ENCODE measurements at regions not wholly inside any gene's neighbourhood (a gene's known extent, or its start where the extent isn't known, plus 50 kb on each side); places are given as distances from the start of the nearest gene placed in this dataset.

GRCh38 chr3:99529265-99529664 lies 109.1 kb upstream of the COL8A1 start:
- Histone ChIP-seq H3K4me3 (no peak overlapping the region), H2AFZ (replicated peaks) (no peak overlapping the region), H3K9ac (no peak overlapping the region), H3K27me3 (no peaks in the 10 kb centered on the region), H4K20me1 (ENCODE audit: low read depth) (no peaks in the 10 kb centered on the region), H3K27ac (no peak overlapping the region), H3K36me3 (no peaks in the 10 kb centered on the region), H3F3A (ENCODE audit: low read depth) (no peaks in the 10 kb centered on the region), H3K4me1 (peaks cover 7% of the 10 kb centered on the region), H3K4me2 (no peak overlapping the region), H3K9me3 (ENCODE audit: low read depth) (no peaks in the 10 kb centered on the region), H3K79me2 (ENCODE audit: low read depth) (no peaks in the 10 kb centered on the region)
- Mint-ChIP-seq H3K4me3 (no peak overlapping the region), H3K9me3 (no peaks in the 10 kb centered on the region), H3K36me3 (no peaks in the 10 kb centered on the region), H3K4me1 (peaks cover 2% of the 10 kb centered on the region), H3K27me3 (ENCODE audit: insufficient read depth, low read depth) (no peaks in the 10 kb centered on the region), H3K27ac (no peak overlapping the region)
- no peak for TF ChIP-seq CTCF (IDR thresholded peaks at IDR 0.05)
- TF ChIP-seq EZH2phosphoT487 (IDR thresholded peaks at IDR 0.05), result no peak
- TF ChIP-seq EZH2 (IDR thresholded peaks at IDR 0.05), result no peak
- no peak for DNase-seq (ENCODE audit: low spot score)

GRCh38 chr3:99526921-99527320 lies 111.5 kb upstream of the COL8A1 start:
- no peak overlapping the region for H3K27ac Mint-ChIP-seq
- H3K9me3 ChIP-seq (ENCODE audit: low read depth), result no peaks in the 10 kb centered on the region
- no peaks in the 10 kb centered on the region for H3K9me3 Mint-ChIP-seq
- peak; percentile 11 for DNase-seq (ENCODE audit: low spot score)
- no peak for TF ChIP-seq EZH2 (IDR thresholded peaks at IDR 0.05)
- no peak for TF ChIP-seq CTCF (IDR thresholded peaks at IDR 0.05)
- TF ChIP-seq EZH2phosphoT487 (IDR thresholded peaks at IDR 0.05), result no peak
- no peaks in the 10 kb centered on the region for H3K36me3 Mint-ChIP-seq
- no peak overlapping the region for H3K9ac ChIP-seq
- H3K27ac ChIP-seq, result no peak overlapping the region
- H3F3A ChIP-seq (ENCODE audit: low read depth), result no peaks in the 10 kb centered on the region
- H3K4me1 ChIP-seq, result peaks cover 7% of the 10 kb centered on the region
- no peak overlapping the region for H3K4me2 ChIP-seq
- no peak overlapping the region for H3K4me3 ChIP-seq
- no peaks in the 10 kb centered on the region for H3K27me3 ChIP-seq
- no peaks in the 10 kb centered on the region for H3K36me3 ChIP-seq
- peak overlapping the region; percentile 11 for H2AFZ ChIP-seq (replicated peaks)
- H3K27me3 Mint-ChIP-seq (ENCODE audit: insufficient read depth, low read depth), result no peaks in the 10 kb centered on the region
- H3K4me3 Mint-ChIP-seq, result no peak overlapping the region
- peaks cover 2% of the 10 kb centered on the region for H3K4me1 Mint-ChIP-seq
- no peaks in the 10 kb centered on the region for H4K20me1 ChIP-seq (ENCODE audit: low read depth)
- H3K79me2 ChIP-seq (ENCODE audit: low read depth), result no peaks in the 10 kb centered on the region

GRCh38 chr3:99524559-99524958 lies 113.8 kb upstream of the COL8A1 start:
- Histone ChIP-seq H3K27me3 (no peaks in the 10 kb centered on the region), H4K20me1 (ENCODE audit: low read depth) (no peaks in the 10 kb centered on the region), H3K79me2 (ENCODE audit: low read depth) (no peaks in the 10 kb centered on the region), H3K9me3 (ENCODE audit: low read depth) (no peaks in the 10 kb centered on the region), H3K4me1 (peaks cover 13% of the 10 kb centered on the region), H3K4me3 (no peak overlapping the region), H3K27ac (no peak overlapping the region), H3K4me2 (no peak overlapping the region), H2AFZ (replicated peaks) (peak overlapping the region; percentile 30), H3K36me3 (no peaks in the 10 kb centered on the region), H3K9ac (no peak overlapping the region), H3F3A (ENCODE audit: low read depth) (no peaks in the 10 kb centered on the region)
- no peaks in the 10 kb centered on the region for H3K9me3 Mint-ChIP-seq
- no peak overlapping the region for H3K4me3 Mint-ChIP-seq
- H3K27me3 Mint-ChIP-seq (ENCODE audit: insufficient read depth, low read depth), result no peaks in the 10 kb centered on the region
- peaks cover 2% of the 10 kb centered on the region for H3K4me1 Mint-ChIP-seq
- no peak overlapping the region for H3K27ac Mint-ChIP-seq
- no peak for DNase-seq (ENCODE audit: low spot score)
- no peaks in the 10 kb centered on the region for H3K36me3 Mint-ChIP-seq
- TF ChIP-seq CTCF (IDR thresholded peaks at IDR 0.05), result no peak
- TF ChIP-seq EZH2 (IDR thresholded peaks at IDR 0.05), result no peak
- TF ChIP-seq EZH2phosphoT487 (IDR thresholded peaks at IDR 0.05), result no peak

Measured in neural progenitor cell (in vitro differentiated cells).